Muscle of leg (tissue), 3 donors: ENCODE measurements at regions not wholly inside any gene's neighbourhood (a gene's known extent, or its start where the extent isn't known, plus 50 kb on each side); places are given as distances from the start of the nearest gene placed in this dataset.

Experiments
- DNase-seq: peaks from one replicate; pipeline ENCODE4 v3.0.0; 2013
- H3K27ac ChIP-seq: one replicate; pipeline ENCODE4 v1.5.1; 2013; ENCODE audit warnings: mild to moderate bottlenecking, low read length, control low read depth
- H3K27me3 ChIP-seq: one replicate; pipeline ENCODE4 v1.6.1; 2013; ENCODE audit warnings: low read length; ENCODE audit not compliant: control insufficient read depth, insufficient read depth
- H3K36me3 ChIP-seq: one replicate; pipeline ENCODE4 v1.6.1; 2013; ENCODE audit warnings: low read length; ENCODE audit not compliant: control insufficient read depth, insufficient read depth
- H3K4me1 ChIP-seq: one replicate; pipeline ENCODE4 v1.6.1; 2013; ENCODE audit warnings: low read length; ENCODE audit not compliant: control insufficient read depth, insufficient read depth
- H3K4me3 ChIP-seq: one replicate; pipeline ENCODE4 v1.5.1; 2013; ENCODE audit warnings: low read length, control low read depth
- H3K9me3 ChIP-seq: replicated peaks from 2 replicates; pipeline ENCODE4 v1.6.1; 2013; ENCODE audit warnings: low read depth, low read length; ENCODE audit not compliant: control insufficient read depth
- WGBS: methylation state at CpG from one replicate; pipeline ENCODE4 v1.1.5; 2013; ENCODE audit warnings: missing lambda C conversion rate; ENCODE audit not compliant: insufficient coverage; 5-methylcytosine and 5-hydroxymethylcytosine counted together

DNA sequence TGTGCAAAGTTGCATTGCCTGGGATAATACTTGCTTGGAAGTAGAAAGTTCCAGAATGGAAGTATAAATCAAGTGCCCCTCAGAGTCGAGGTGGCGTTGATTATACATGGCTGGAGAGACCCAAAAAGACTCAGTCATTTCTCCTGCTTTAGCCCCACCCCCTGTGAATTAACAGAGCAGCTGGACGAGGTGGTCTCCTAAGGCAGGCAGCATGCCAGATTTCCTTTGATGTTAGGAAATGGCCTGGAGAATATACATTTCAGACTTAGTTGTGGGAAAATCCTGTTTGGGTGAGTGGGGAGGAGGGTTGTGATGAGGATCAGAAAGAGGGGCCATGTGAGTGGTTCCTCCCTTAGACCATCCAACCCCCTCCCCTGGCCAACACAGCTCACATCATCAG, 406.1 kb upstream of the TMPO start:
- WGBS, result no CpG with 5 or more reads among the region's 3 CpGs
- DNase-seq, result no peak
- no peak overlapping the region for H3K27ac ChIP-seq
- no peak overlapping the region for H3K4me3 ChIP-seq
- no peaks in the 10 kb centered on the region for H3K4me1 ChIP-seq
- no peaks in the 10 kb centered on the region for H3K27me3 ChIP-seq
- no peaks in the 10 kb centered on the region for H3K36me3 ChIP-seq
- no peaks in the 10 kb centered on the region for H3K9me3 ChIP-seq

DNA sequence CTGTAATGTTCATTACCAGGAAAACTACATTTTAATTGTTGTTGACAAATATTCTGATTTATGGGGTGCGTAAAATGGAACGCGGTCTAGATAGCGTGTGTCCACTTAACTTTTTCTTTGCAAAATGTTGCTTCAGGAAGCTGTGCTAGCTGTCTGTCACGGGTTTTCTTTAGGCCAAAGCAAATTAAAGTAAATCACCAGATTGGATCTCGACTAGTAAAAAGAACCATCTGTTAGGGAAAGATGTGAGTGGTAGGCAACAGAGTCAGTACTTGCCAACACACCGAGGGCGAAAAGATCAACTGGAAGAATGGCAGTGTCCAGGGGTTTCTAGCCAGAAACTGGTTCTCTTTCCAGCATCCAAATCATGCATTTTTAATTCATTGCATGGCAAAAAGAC, 404.9 kb upstream of the TMPO start:
- H3K36me3 ChIP-seq, result no peaks in the 10 kb centered on the region
- H3K27me3 ChIP-seq, result no peaks in the 10 kb centered on the region
- DNase-seq, result no peak
- 50% methylated on average over 5 of the region's 8 CpGs for WGBS
- H3K9me3 ChIP-seq, result no peaks in the 10 kb centered on the region
- no peak overlapping the region for H3K27ac ChIP-seq
- no peaks in the 10 kb centered on the region for H3K4me1 ChIP-seq
- no peak overlapping the region for H3K4me3 ChIP-seq

DNA sequence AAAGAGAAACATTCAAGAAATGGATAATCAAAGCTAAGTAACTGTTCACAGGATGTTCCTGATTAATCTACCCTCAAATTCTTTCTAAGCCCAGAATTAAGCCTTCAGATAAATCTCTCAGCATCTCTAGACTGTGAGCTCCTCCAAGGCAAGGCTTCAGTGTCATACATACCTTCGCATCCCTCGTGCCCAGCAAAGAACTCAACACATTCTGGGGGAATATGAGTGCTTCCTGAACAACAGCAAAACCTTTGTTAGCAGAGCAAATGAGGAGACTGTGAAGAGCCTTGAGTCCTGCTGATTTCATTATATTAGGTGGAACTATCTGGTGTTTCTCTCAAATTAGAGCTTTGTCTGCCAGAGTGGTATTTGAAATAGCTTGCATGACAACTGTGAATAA, 401.8 kb upstream of the TMPO start:
- Histone ChIP-seq H3K9me3 (no peaks in the 10 kb centered on the region), H3K36me3 (no peaks in the 10 kb centered on the region), H3K27ac (no peak overlapping the region), H3K4me3 (no peak overlapping the region), H3K4me1 (no peaks in the 10 kb centered on the region), H3K27me3 (no peaks in the 10 kb centered on the region)
- no peak for DNase-seq
- no CpG with 5 or more reads among the region's 2 CpGs for WGBS

DNA sequence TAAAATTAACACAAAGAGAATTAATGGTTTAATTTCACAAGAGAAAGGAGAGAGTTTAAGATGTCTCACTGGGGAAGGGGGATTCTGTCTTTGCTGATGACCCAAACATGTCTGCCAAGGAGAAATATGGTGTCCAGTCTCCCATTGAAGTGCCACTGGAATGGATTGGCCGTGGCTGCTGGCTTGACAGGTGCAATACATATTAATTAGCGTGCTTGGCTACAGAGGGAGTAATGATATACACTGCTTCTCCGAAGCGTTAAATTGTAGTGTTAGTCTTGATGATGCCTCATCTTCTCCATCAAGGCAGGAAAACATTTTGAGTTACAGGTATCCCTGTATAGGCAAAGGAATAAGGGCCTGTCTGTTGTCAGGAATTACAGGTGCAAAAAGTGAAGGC, 393.4 kb upstream of the TMPO start:
- WGBS, result 90% methylated on average over 2 of the region's 4 CpGs
- no peak for DNase-seq
- H3K4me1 ChIP-seq, result peaks cover 3% of the 10 kb centered on the region
- no peak overlapping the region for H3K27ac ChIP-seq
- H3K9me3 ChIP-seq, result no peaks in the 10 kb centered on the region
- H3K27me3 ChIP-seq, result no peaks in the 10 kb centered on the region
- H3K4me3 ChIP-seq, result no peak overlapping the region
- no peaks in the 10 kb centered on the region for H3K36me3 ChIP-seq

DNA sequence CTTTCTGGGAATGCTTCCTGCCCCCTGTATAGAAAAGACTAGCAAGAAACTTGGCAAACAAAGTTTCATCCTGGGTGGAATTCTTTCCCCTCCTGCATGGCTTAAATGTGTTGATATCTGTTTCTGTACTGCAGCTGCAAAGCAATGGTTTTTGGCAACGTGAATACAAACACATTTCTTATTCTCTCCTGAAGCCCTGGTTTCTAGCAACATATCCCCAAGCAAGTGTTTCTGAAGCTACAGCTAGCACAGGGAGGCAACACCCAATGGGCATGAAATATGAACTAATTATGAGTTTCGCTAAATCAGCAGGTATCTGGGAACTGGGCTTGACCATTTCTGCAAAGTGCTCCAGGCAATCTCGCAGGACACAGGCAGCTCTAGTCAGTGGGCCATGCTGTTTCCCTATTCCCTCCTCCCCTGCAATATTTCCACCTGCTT, 392.3 kb upstream of the TMPO start:
- Histone ChIP-seq H3K27ac (no peak overlapping the region), H3K4me3 (no peak overlapping the region), H3K9me3 (no peaks in the 10 kb centered on the region), H3K4me1 (peaks cover 6% of the 10 kb centered on the region), H3K27me3 (no peaks in the 10 kb centered on the region), H3K36me3 (no peaks in the 10 kb centered on the region)
- 30% methylated on average over 3 of the region's 3 CpGs for WGBS
- DNase-seq, result peak; percentile 67

DNA sequence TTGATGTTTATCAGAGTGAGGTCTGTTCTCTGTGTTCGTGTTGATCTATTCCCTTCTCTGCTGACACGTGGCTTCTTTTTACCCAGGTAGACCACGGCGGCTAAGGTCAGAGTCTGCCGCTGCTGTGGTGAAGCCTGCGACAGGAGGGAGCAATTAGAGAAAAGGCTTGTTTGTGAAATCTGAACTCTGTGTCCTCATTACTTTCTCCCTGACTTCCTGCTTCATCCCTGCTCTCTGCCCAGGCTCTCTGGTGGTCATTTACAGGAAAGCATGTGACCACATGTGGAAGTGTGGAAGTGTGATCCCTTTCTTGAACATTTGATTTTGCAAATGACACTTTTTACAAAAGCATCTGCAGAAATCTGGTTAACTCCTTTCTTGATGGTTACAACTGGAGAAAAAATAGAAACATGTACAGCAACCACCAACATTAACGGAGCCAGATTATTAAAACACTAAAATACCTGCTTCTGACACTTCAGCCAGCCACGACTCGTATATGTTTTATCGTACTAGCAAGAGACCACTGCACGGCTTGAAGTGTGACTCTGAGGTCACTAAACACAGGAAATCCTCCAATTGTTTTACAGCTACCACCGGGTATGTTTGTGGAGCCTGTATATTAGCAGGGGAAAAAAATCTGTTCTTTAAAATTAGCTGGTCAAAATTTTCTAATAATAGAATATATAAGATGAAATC, 388.6 kb upstream of the TMPO start:
- Histone ChIP-seq H3K4me3 (no peak overlapping the region), H3K36me3 (no peaks in the 10 kb centered on the region), H3K27ac (peak overlapping the region; percentile 73), H3K27me3 (no peaks in the 10 kb centered on the region), H3K4me1 (peaks cover 6% of the 10 kb centered on the region), H3K9me3 (no peaks in the 10 kb centered on the region)
- peak; percentile 60 for DNase-seq
- no CpG with 5 or more reads among the region's 12 CpGs for WGBS

DNA sequence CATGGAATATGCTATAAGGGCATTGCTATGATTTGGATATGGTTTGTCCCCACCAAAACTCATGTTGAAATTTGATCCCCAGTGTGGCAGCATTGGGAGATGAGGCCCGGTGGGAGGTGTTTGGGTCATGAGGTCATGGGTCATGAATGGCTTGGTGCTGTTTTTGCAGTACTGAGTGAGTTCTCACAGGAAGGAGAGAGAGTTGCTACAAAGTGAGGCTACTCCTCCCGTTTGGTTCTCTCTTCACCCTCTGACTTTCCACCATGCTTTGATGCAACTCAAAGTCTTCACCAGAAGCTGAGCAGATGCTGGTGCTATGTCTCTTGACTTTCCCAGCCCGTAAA, 388.1 kb upstream of the TMPO start:
- no peaks in the 10 kb centered on the region for H3K9me3 ChIP-seq
- H3K27ac ChIP-seq, result peak overlapping the region; percentile 54
- WGBS, result 100% methylated on average over 1 of the region's 3 CpGs
- peak; percentile 11 for DNase-seq
- H3K4me3 ChIP-seq, result no peak overlapping the region
- H3K27me3 ChIP-seq, result no peaks in the 10 kb centered on the region
- H3K4me1 ChIP-seq, result peaks cover 6% of the 10 kb centered on the region
- H3K36me3 ChIP-seq, result no peaks in the 10 kb centered on the region

DNA sequence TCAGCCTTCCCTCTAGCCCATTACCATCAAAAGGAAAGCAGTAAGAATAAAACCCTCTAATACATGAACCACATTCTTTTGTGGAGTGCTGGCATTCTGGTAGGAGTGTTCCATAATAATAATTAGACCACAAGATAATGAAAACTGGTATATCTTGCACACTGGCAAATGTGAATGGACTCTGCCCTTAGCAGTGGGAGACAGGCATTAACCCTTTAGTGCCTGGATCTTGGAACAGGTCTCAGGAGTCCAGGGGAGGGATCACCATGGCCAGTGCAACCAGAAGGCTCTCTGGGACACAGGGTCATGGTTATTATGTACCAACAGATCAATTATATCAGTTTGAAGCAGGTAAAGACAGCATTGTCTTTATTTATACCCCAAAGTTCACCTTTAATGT, 387.5 kb upstream of the TMPO start:
- no peak for DNase-seq
- no peaks in the 10 kb centered on the region for H3K27me3 ChIP-seq
- H3K4me1 ChIP-seq, result peaks cover 6% of the 10 kb centered on the region
- H3K9me3 ChIP-seq, result no peaks in the 10 kb centered on the region
- no peak overlapping the region for H3K4me3 ChIP-seq
- peak overlapping the region; percentile 9 for H3K27ac ChIP-seq
- H3K36me3 ChIP-seq, result no peaks in the 10 kb centered on the region

DNA sequence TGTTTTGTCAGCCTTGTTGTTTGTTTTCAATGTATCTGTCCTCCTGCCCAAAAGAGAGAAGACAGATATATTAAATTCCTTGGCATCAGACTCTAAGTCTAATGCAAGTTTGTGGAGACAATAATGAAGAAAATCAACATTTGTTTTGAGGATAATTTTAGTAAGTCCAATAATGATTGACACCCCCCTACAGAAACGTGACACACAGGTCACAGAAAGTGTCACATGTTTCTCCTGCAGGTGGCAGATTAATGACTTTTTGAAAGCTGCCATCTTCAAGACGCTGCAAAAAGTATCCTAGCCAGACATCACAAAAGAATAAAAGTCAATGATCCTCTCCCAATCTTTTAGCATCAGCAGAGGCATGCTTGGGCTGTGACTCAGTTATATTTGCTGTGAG, 378.8 kb upstream of the TMPO start:
- H3K27me3 ChIP-seq, result no peaks in the 10 kb centered on the region
- WGBS, result no CpG with 5 or more reads among the region's 2 CpGs
- DNase-seq, result no peak
- H3K4me1 ChIP-seq, result no peaks in the 10 kb centered on the region
- H3K36me3 ChIP-seq, result no peaks in the 10 kb centered on the region
- no peak overlapping the region for H3K4me3 ChIP-seq
- no peak overlapping the region for H3K27ac ChIP-seq
- no peaks in the 10 kb centered on the region for H3K9me3 ChIP-seq

DNA sequence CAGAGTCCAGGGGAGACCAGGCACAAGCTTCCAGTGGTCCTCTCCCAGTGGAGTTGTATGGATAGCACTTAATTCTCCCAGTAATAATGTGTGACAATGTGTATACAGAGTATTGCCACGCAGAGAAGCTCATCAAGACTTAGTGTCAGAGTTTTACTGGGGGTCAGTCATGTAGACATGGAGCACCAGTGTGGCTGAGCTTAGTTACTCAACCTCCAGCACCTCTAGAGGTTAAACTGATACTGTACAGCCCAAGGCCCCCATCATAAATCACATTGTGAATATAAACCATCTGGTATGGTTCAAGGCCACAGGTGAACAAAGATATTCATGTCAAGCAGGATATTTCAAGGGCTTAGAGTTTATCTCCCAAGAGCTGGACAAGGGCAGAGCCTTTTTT, 378.1 kb upstream of the TMPO start:
- no peaks in the 10 kb centered on the region for H3K9me3 ChIP-seq
- no peaks in the 10 kb centered on the region for H3K36me3 ChIP-seq
- no peaks in the 10 kb centered on the region for H3K4me1 ChIP-seq
- WGBS, result 40% methylated on average over 1 of the region's 1 CpG
- H3K4me3 ChIP-seq, result no peak overlapping the region
- H3K27me3 ChIP-seq, result no peaks in the 10 kb centered on the region
- DNase-seq, result no peak
- H3K27ac ChIP-seq, result no peak overlapping the region

DNA sequence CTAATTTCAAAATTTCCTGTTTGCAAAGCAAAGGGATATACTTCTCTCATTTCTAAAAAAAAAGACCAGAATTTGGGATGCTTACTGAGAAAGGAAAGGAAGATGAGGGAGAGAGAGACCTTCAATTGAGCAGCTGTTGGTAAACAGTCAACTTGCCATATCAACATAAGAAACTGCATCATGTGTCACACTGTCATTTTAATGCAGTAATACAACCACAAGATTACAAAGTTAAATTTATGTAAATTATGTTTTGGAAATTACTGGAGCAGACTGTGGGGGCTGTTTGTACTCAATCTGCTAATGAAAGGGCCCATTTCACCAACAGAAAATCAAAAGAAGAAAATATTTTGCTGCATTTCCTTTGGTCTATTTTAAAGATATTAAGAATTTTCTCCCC, 370.4 kb upstream of the TMPO start:
- H3K27ac ChIP-seq, result no peak overlapping the region
- no peaks in the 10 kb centered on the region for H3K36me3 ChIP-seq
- DNase-seq, result no peak

More for the DNA sequence above, 370.4 kb upstream of the TMPO start:
- Histone ChIP-seq H3K27me3 (no peaks in the 10 kb centered on the region), H3K9me3 (no peaks in the 10 kb centered on the region), H3K4me1 (no peaks in the 10 kb centered on the region), H3K4me3 (no peak overlapping the region)
